ENCODE measurements at regions not wholly inside any gene's neighbourhood (a gene's known extent, or its start where the extent isn't known, plus 50 kb on each side); places are given as distances from the start of the nearest gene placed in this dataset.

GRCh38 chr2:101622210-101623030, 75.1 kb upstream of the MAP4K4 start:
- TF ChIP-seq, protein P1, sequence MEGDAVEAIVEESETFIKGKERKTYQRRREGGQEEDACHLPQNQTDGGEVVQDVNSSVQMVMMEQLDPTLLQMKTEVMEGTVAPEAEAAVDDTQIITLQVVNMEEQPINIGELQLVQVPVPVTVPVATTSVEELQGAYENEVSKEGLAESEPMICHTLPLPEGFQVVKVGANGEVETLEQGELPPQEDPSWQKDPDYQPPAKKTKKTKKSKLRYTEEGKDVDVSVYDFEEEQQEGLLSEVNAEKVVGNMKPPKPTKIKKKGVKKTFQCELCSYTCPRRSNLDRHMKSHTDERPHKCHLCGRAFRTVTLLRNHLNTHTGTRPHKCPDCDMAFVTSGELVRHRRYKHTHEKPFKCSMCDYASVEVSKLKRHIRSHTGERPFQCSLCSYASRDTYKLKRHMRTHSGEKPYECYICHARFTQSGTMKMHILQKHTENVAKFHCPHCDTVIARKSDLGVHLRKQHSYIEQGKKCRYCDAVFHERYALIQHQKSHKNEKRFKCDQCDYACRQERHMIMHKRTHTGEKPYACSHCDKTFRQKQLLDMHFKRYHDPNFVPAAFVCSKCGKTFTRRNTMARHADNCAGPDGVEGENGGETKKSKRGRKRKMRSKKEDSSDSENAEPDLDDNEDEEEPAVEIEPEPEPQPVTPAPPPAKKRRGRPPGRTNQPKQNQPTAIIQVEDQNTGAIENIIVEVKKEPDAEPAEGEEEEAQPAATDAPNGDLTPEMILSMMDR (IDR thresholded peaks at IDR 0.05; ENCODE audit: low read depth, low read length, missing control alignments) = no peak
- no peak for DNase-seq (ENCODE audit: low read depth)
- no peak overlapping the region for H3K4me3 ChIP-seq (ENCODE audit: low read depth, low read length)
- in situ Hi-C loops (cut with HindIII; ENCODE audit: low sequenced_read_pairs) = no loop called here

GRCh38 chr2:101619191-101619591, 78.3 kb upstream of the MAP4K4 start:
- TF ChIP-seq, protein P1 (IDR thresholded peaks at IDR 0.05; ENCODE audit: low read depth, low read length, missing control alignments) = no peak
- no peak overlapping the region for H3K4me3 ChIP-seq (ENCODE audit: low read depth, low read length)
- in situ Hi-C loops (cut with HindIII; ENCODE audit: low sequenced_read_pairs) = no loop called here
- DNase-seq (ENCODE audit: low read depth) = no peak

- in situ Hi-C loops (cut with HindIII; ENCODE audit: low sequenced_read_pairs) = no loop called here
- TF ChIP-seq, protein P1 (IDR thresholded peaks at IDR 0.05; ENCODE audit: low read depth, low read length, missing control alignments) = no peak
Observed at GRCh38 chr2:101617796-101618195, 79.7 kb upstream of the MAP4K4 start.

DNA sequence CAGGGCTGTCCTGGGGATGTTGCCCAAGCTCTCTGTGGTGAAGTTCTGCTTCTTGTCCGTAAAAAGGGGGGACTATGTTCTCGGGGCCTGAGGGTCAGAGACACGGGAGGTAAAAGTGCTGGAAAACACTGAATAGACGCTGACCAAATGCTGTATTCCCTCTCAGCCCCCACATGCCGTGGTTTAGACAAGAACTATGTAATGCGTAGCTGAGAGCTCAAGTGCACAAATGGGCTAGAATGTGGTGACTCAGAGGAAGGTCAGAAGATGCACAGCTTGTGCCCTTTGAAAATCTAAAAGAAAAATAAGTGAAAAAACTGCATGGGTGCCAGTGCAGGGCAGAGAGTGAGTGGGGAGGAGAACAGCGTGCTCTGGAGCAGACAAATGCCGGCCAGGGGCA, 80.3 kb upstream of the MAP4K4 start:
- H3K4me3 ChIP-seq (ENCODE audit: low read depth, low read length) = no peak overlapping the region
- peak; percentile 60 for DNase-seq (ENCODE audit: low read depth)
- in situ Hi-C loops (cut with HindIII; ENCODE audit: low sequenced_read_pairs) = no loop called here

More at GRCh38 chr2:101617796-101618195, 79.7 kb upstream of the MAP4K4 start:
- peak; percentile 19 for DNase-seq (ENCODE audit: low read depth)
- no peak overlapping the region for H3K4me3 ChIP-seq (ENCODE audit: low read depth, low read length)

DNA sequence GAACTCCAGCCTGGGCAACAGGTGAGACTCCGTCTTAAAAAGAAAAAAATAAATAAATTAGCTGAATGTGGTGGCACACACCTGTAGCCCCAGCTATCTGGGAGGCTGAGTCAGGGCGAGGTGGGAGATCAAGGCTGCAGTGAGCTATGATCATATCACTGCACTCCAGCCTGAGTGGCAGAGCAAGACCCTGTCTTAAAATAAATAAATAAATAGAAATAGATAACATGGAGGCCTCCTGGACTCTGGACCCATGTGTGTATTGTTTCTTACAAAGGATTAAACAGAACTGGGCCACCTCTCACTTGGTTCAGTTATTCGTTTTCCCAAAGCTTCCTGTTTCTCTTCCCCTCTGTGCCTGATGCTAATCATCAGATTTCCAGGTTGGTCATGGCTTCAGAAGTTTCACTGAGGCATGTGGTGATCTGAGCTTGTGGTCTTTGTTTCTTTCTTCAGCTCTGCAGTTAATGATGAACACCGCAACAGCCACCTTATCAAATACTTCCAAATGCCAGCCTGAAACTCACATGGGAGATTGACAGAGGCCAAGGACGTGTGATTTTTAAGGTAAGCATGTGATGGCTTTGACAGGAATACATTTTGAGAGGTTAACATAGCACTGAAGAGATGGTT, 83.3 kb upstream of the MAP4K4 start:
- in situ Hi-C loops (cut with HindIII; ENCODE audit: low sequenced_read_pairs) = no loop called here
- DNase-seq (ENCODE audit: low read depth) = no peak
- TF ChIP-seq, protein P1 (IDR thresholded peaks at IDR 0.05; ENCODE audit: low read depth, low read length, missing control alignments) = no peak
- H3K4me3 ChIP-seq (ENCODE audit: low read depth, low read length) = no peak overlapping the region

More for the DNA sequence above, 80.3 kb upstream of the MAP4K4 start:
- TF ChIP-seq, protein P1 (IDR thresholded peaks at IDR 0.05; ENCODE audit: low read depth, low read length, missing control alignments) = no peak

- TF ChIP-seq, protein P1 (IDR thresholded peaks at IDR 0.05; ENCODE audit: low read depth, low read length, missing control alignments) = no peak
- in situ Hi-C loops (cut with HindIII; ENCODE audit: low sequenced_read_pairs) = no loop called here
- DNase-seq (ENCODE audit: low read depth) = peak; percentile 68
- no peak overlapping the region for H3K4me3 ChIP-seq (ENCODE audit: low read depth, low read length)
Observed at GRCh38 chr2:101613056-101613704, 84.3 kb upstream of the MAP4K4 start.

Measured in astrocyte of the cerebellum (primary cell).